ENCODE measurements at regions not wholly inside any gene's neighbourhood (a gene's known extent, or its start where the extent isn't known, plus 50 kb on each side); places are given as distances from the start of the nearest gene placed in this dataset.

- no peaks in the 10 kb centered on the region for H3K9me3 ChIP-seq (ENCODE audit: control insufficient read depth, low read length)
- intact Hi-C loops (cut with DNase I) = no loop called here
- ATAC-seq (ENCODE audit: low FRiP score) = no peak
- no peaks in the 10 kb centered on the region for H3K27me3 ChIP-seq (ENCODE audit: control insufficient read depth in 1 of 2, insufficient read depth in 2 of 2, low read length in 1 of 2)
- no peak for DNase-seq
- no peaks in the 10 kb centered on the region for H3K36me3 ChIP-seq (ENCODE audit: control insufficient read depth in 1 of 2, insufficient read depth in 2 of 2, low read length in 1 of 2)
- H3K4me1 ChIP-seq (ENCODE audit: control insufficient read depth in 1 of 2, insufficient read depth in 2 of 2, low read length in 2 of 2) = no peaks in the 10 kb centered on the region
- H3K27ac ChIP-seq (ENCODE audit: low read depth in 1 of 2, low read length in 2 of 2) = no peak overlapping the region
- 89 to 98% methylated on average over 2 of the region's 2 CpGs for WGBS, 2 donors
- no peak overlapping the region for H3K4me3 ChIP-seq (ENCODE audit: low read length in 2 of 2)
These were observed 72.3 kb downstream of the ZNF503 start for GRCh38 chr10:75329190-75329745.

GRCh38 chr10:75326306-75326705 is 75.3 kb downstream of the ZNF503 start:
- Histone ChIP-seq H3K4me3 (ENCODE audit: low read length in 2 of 2) (no peak overlapping the region), H3K27ac (ENCODE audit: low read depth in 1 of 2, low read length in 2 of 2) (no peak overlapping the region), H3K4me1 (ENCODE audit: control insufficient read depth in 1 of 2, insufficient read depth in 2 of 2, low read length in 2 of 2) (no peaks in the 10 kb centered on the region), H3K9me3 (ENCODE audit: control insufficient read depth, low read length) (no peaks in the 10 kb centered on the region), H3K36me3 (ENCODE audit: control insufficient read depth in 1 of 2, insufficient read depth in 2 of 2, low read length in 1 of 2) (no peaks in the 10 kb centered on the region), H3K27me3 (ENCODE audit: control insufficient read depth in 1 of 2, insufficient read depth in 2 of 2, low read length in 1 of 2) (no peaks in the 10 kb centered on the region)
- ATAC-seq (ENCODE audit: low FRiP score) (no peak), DNase-seq (no peak)
- intact Hi-C loops (cut with DNase I) = no loop called here

- H3K9me3 ChIP-seq (ENCODE audit: control insufficient read depth, low read length) = peaks cover 1% of the 10 kb centered on the region
These were observed 82.3 kb downstream of the ZNF503 start for GRCh38 chr10:75319274-75319673.

GRCh38 chr10:75314570-75314969 is 78.8 kb upstream of the COMTD1 start:
- H3K27ac ChIP-seq (ENCODE audit: low read depth in 1 of 2, low read length in 2 of 2) = no peak overlapping the region
- no peaks in the 10 kb centered on the region for H3K36me3 ChIP-seq (ENCODE audit: control insufficient read depth in 1 of 2, insufficient read depth in 2 of 2, low read length in 1 of 2)
- DNase-seq (no peak), ATAC-seq (ENCODE audit: low FRiP score) (no peak)
- intact Hi-C loops (cut with DNase I) = no loop called here
- peaks cover 1% of the 10 kb centered on the region for H3K9me3 ChIP-seq (ENCODE audit: control insufficient read depth, low read length)
- H3K4me3 ChIP-seq (ENCODE audit: low read length in 2 of 2) = no peak overlapping the region
- H3K27me3 ChIP-seq (ENCODE audit: control insufficient read depth in 1 of 2, insufficient read depth in 2 of 2, low read length in 1 of 2) = no peaks in the 10 kb centered on the region
- no peaks in the 10 kb centered on the region for H3K4me1 ChIP-seq (ENCODE audit: control insufficient read depth in 1 of 2, insufficient read depth in 2 of 2, low read length in 2 of 2)
- WGBS, 2 donors = 88 to 100% methylated on average over 1 of the region's 1 CpG

More at GRCh38 chr10:75319274-75319673, 82.3 kb downstream of the ZNF503 start:
- Histone ChIP-seq H3K36me3 (ENCODE audit: control insufficient read depth in 1 of 2, insufficient read depth in 2 of 2, low read length in 1 of 2) (no peaks in the 10 kb centered on the region), H3K4me1 (ENCODE audit: control insufficient read depth in 1 of 2, insufficient read depth in 2 of 2, low read length in 2 of 2) (no peaks in the 10 kb centered on the region), H3K27me3 (ENCODE audit: control insufficient read depth in 1 of 2, insufficient read depth in 2 of 2, low read length in 1 of 2) (no peaks in the 10 kb centered on the region), H3K27ac (ENCODE audit: low read depth in 1 of 2, low read length in 2 of 2) (no peak overlapping the region), H3K4me3 (ENCODE audit: low read length in 2 of 2) (no peak overlapping the region)
- DNase-seq (no peak), ATAC-seq (ENCODE audit: low FRiP score) (no peak)
- intact Hi-C loops (cut with DNase I) = no loop called here

- ATAC-seq (ENCODE audit: low FRiP score) (no peak), DNase-seq (no peak)
- Histone ChIP-seq H3K36me3 (ENCODE audit: control insufficient read depth in 1 of 2, insufficient read depth in 2 of 2, low read length in 1 of 2) (no peaks in the 10 kb centered on the region), H3K4me3 (ENCODE audit: low read length in 2 of 2) (no peak overlapping the region), H3K4me1 (ENCODE audit: control insufficient read depth in 1 of 2, insufficient read depth in 2 of 2, low read length in 2 of 2) (no peaks in the 10 kb centered on the region), H3K27ac (ENCODE audit: low read depth in 1 of 2, low read length in 2 of 2) (no peak overlapping the region), H3K27me3 (ENCODE audit: control insufficient read depth in 1 of 2, insufficient read depth in 2 of 2, low read length in 1 of 2) (no peaks in the 10 kb centered on the region), H3K9me3 (ENCODE audit: control insufficient read depth, low read length) (peaks cover 1% of the 10 kb centered on the region)
- intact Hi-C loops (cut with DNase I) = no loop called here
These were observed 76.7 kb upstream of the COMTD1 start for GRCh38 chr10:75312440-75312839.

GRCh38 chr10:75305675-75306074 is 69.9 kb upstream of the COMTD1 start:
- no peak overlapping the region for H3K27ac ChIP-seq (ENCODE audit: low read depth in 1 of 2, low read length in 2 of 2)
- H3K36me3 ChIP-seq (ENCODE audit: control insufficient read depth in 1 of 2, insufficient read depth in 2 of 2, low read length in 1 of 2) = no peaks in the 10 kb centered on the region
- H3K4me1 ChIP-seq (ENCODE audit: control insufficient read depth in 1 of 2, insufficient read depth in 2 of 2, low read length in 2 of 2) = no peaks in the 10 kb centered on the region
- intact Hi-C loops (cut with DNase I) = no loop called here
- H3K4me3 ChIP-seq (ENCODE audit: low read length in 2 of 2) = no peak overlapping the region
- no peaks in the 10 kb centered on the region for H3K9me3 ChIP-seq (ENCODE audit: control insufficient read depth, low read length)
- ATAC-seq (ENCODE audit: low FRiP score) (no peak), DNase-seq (no peak)
- no peaks in the 10 kb centered on the region for H3K27me3 ChIP-seq (ENCODE audit: control insufficient read depth in 1 of 2, insufficient read depth in 2 of 2, low read length in 1 of 2)

GRCh38 chr10:75304741-75305390 is 69.1 kb upstream of the COMTD1 start:
- ATAC-seq (ENCODE audit: low FRiP score) = no peak
- DNase-seq = no peak
- no peaks in the 10 kb centered on the region for H3K27me3 ChIP-seq (ENCODE audit: control insufficient read depth in 1 of 2, insufficient read depth in 2 of 2, low read length in 1 of 2)
- no peaks in the 10 kb centered on the region for H3K9me3 ChIP-seq (ENCODE audit: control insufficient read depth, low read length)
- no peaks in the 10 kb centered on the region for H3K4me1 ChIP-seq (ENCODE audit: control insufficient read depth in 1 of 2, insufficient read depth in 2 of 2, low read length in 2 of 2)
- intact Hi-C loops (cut with DNase I) = no loop called here
- no peak overlapping the region for H3K4me3 ChIP-seq (ENCODE audit: low read length in 2 of 2)
- 22 to 23% methylated on average over 2 of the region's 2 CpGs for WGBS, 2 donors
- H3K36me3 ChIP-seq (ENCODE audit: control insufficient read depth in 1 of 2, insufficient read depth in 2 of 2, low read length in 1 of 2) = no peaks in the 10 kb centered on the region
- H3K27ac ChIP-seq (ENCODE audit: low read depth in 1 of 2, low read length in 2 of 2) = no peak overlapping the region

- H3K27ac ChIP-seq (ENCODE audit: low read depth in 1 of 2, low read length in 2 of 2) = no peak overlapping the region
- DNase-seq = no peak
- 90 to 94% methylated on average over 1 of the region's 1 CpG for WGBS, 2 donors
These were observed 68.6 kb upstream of the COMTD1 start for GRCh38 chr10:75304313-75304712.

GRCh38 chr10:75303045-75303777 is 67.5 kb upstream of the COMTD1 start:
- no peak overlapping the region for H3K4me3 ChIP-seq (ENCODE audit: low read length in 2 of 2)
- no peaks in the 10 kb centered on the region for H3K4me1 ChIP-seq (ENCODE audit: control insufficient read depth in 1 of 2, insufficient read depth in 2 of 2, low read length in 2 of 2)
- H3K9me3 ChIP-seq (ENCODE audit: control insufficient read depth, low read length) = no peaks in the 10 kb centered on the region
- H3K27ac ChIP-seq (ENCODE audit: low read depth in 1 of 2, low read length in 2 of 2) = no peak overlapping the region
- 97 to 98% methylated on average over 2 of the region's 2 CpGs for WGBS, 2 donors
- intact Hi-C loops (cut with DNase I) = no loop called here
- H3K27me3 ChIP-seq (ENCODE audit: control insufficient read depth in 1 of 2, insufficient read depth in 2 of 2, low read length in 1 of 2) = no peaks in the 10 kb centered on the region
- DNase-seq (no peak), ATAC-seq (ENCODE audit: low FRiP score) (no peak)
- no peaks in the 10 kb centered on the region for H3K36me3 ChIP-seq (ENCODE audit: control insufficient read depth in 1 of 2, insufficient read depth in 2 of 2, low read length in 1 of 2)

More at GRCh38 chr10:75304313-75304712, 68.6 kb upstream of the COMTD1 start:
- no peaks in the 10 kb centered on the region for H3K4me1 ChIP-seq (ENCODE audit: control insufficient read depth in 1 of 2, insufficient read depth in 2 of 2, low read length in 2 of 2)
- no peak for ATAC-seq (ENCODE audit: low FRiP score)
- H3K27me3 ChIP-seq (ENCODE audit: control insufficient read depth in 1 of 2, insufficient read depth in 2 of 2, low read length in 1 of 2) = no peaks in the 10 kb centered on the region
- H3K36me3 ChIP-seq (ENCODE audit: control insufficient read depth in 1 of 2, insufficient read depth in 2 of 2, low read length in 1 of 2) = no peaks in the 10 kb centered on the region
- H3K4me3 ChIP-seq (ENCODE audit: low read length in 2 of 2) = no peak overlapping the region
- no peaks in the 10 kb centered on the region for H3K9me3 ChIP-seq (ENCODE audit: control insufficient read depth, low read length)
- intact Hi-C loops (cut with DNase I) = no loop called here

Data from aorta (tissue), 5 donors.